ENCODE measurements at regions not wholly inside any gene's neighbourhood (a gene's known extent, or its start where the extent isn't known, plus 50 kb on each side); places are given as distances from the start of the nearest gene placed in this dataset.

DNA sequence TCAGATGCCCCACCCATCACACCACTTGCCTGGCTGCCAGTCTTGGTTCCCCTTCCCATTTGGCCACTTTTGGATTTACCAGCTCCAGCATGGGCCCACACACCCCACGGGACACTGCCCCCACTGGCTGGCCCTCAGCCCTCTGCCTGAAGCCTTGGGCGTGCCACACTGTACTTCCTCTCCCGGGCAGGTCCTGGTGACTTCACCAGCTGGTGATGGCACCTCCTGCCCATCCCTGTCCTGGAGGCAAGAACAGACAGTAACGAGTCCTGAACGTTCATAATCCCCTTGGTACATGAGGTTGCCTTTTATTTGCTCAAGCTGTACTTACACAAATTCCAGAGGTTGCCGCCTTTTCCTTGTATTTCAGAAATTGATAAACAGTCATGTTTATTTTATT, 81.1 kb downstream of the TMEM17 start:
- Histone ChIP-seq H3K27ac (no peak overlapping the region), H3K27me3 (no peaks in the 10 kb centered on the region), H3K36me3 (no peaks in the 10 kb centered on the region), H3K4me1 (ENCODE audit: control insufficient read depth in 1 of 2, insufficient read depth in 1 of 2, low read depth in 1 of 2, low read length in 1 of 2) (no peaks in the 10 kb centered on the region), H3K9me3 (no peaks in the 10 kb centered on the region), H3K4me3 (ENCODE audit: low read depth in 1 of 2, low read length in 1 of 2) (no peak overlapping the region)
- TF ChIP-seq, protein P1, sequence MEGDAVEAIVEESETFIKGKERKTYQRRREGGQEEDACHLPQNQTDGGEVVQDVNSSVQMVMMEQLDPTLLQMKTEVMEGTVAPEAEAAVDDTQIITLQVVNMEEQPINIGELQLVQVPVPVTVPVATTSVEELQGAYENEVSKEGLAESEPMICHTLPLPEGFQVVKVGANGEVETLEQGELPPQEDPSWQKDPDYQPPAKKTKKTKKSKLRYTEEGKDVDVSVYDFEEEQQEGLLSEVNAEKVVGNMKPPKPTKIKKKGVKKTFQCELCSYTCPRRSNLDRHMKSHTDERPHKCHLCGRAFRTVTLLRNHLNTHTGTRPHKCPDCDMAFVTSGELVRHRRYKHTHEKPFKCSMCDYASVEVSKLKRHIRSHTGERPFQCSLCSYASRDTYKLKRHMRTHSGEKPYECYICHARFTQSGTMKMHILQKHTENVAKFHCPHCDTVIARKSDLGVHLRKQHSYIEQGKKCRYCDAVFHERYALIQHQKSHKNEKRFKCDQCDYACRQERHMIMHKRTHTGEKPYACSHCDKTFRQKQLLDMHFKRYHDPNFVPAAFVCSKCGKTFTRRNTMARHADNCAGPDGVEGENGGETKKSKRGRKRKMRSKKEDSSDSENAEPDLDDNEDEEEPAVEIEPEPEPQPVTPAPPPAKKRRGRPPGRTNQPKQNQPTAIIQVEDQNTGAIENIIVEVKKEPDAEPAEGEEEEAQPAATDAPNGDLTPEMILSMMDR (IDR thresholded peaks at IDR 0.05): no peak

DNA sequence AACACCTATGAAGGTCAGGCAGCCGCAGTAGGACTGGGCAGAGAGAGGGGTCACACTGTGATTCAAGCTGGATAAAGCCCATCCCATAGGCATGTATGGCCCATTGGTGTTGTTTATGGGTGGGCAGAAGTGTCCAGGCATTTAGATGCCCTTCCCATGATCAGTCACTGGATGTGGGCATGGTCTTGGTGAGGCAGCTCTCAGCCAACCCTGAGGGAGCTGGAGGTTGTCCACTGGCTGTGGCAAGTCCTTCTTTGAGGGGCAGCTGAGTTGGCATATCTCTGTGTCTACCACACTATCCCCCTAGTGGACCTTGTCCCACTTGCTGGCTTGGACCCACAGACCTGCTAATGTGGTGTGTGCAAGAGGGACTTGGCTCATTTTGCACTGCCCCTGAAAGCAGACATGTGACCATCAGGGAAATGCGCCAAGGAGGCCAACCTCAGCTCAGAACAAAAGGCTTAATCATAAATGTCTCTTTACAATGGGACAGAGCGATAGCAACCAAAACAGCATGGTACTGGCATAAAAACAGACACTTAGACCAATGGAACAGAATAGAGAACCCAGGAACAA, 82.0 kb downstream of the TMEM17 start:
- H3K9me3 ChIP-seq: no peaks in the 10 kb centered on the region
- no peak overlapping the region for H3K4me3 ChIP-seq (ENCODE audit: low read depth in 1 of 2, low read length in 1 of 2)
- TF ChIP-seq, protein P1 (IDR thresholded peaks at IDR 0.05): no peak
- H3K27me3 ChIP-seq: no peaks in the 10 kb centered on the region
- H3K27ac ChIP-seq: no peak overlapping the region
- no peaks in the 10 kb centered on the region for H3K4me1 ChIP-seq (ENCODE audit: control insufficient read depth in 1 of 2, insufficient read depth in 1 of 2, low read depth in 1 of 2, low read length in 1 of 2)
- no peaks in the 10 kb centered on the region for H3K36me3 ChIP-seq

DNA sequence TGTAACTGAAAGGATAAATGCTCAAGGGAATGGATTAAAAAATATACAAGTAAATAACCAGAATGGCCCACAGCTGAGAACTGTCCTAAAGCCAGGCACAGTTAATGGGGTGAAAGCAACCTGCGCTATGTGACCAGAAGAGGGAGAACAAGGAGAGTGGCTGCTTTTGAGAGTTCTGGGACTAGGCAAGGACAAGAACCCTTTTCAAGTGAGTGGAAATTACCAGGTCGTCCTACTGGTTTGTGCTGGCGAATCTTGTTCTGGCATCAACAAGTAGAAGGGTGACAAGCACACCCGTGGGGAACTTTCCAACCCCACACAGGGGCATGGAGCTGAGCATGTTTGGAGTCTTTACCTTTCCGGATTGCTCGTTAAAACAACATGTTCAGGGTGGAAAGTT, 82.8 kb downstream of the TMEM17 start:
- Histone ChIP-seq H3K27me3 (no peaks in the 10 kb centered on the region), H3K27ac (no peak overlapping the region), H3K4me3 (ENCODE audit: low read depth in 1 of 2, low read length in 1 of 2) (no peak overlapping the region), H3K36me3 (no peaks in the 10 kb centered on the region), H3K9me3 (no peaks in the 10 kb centered on the region), H3K4me1 (ENCODE audit: control insufficient read depth in 1 of 2, insufficient read depth in 1 of 2, low read depth in 1 of 2, low read length in 1 of 2) (no peaks in the 10 kb centered on the region)
- TF ChIP-seq, protein P1 (IDR thresholded peaks at IDR 0.05): no peak

DNA sequence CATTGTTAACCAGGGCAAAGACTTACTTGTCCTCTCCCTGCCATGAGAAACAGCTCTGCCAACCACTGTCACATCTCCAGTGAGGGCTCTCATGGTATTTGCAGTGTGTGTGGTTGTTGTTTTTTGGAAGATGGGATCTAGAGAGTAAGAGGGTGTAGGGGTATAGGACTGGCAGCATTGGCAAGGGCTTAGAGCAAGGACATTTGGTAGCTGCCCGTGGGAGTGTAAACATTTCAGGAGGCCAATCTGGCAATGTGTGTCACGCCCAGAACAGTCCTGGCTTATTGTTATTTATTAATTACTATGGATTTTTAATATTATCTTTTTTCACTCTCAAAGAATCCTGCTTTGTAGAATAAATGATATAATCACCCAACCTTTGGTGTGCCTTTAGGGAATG, 90.5 kb downstream of the TMEM17 start:
- Histone ChIP-seq H3K27ac (no peak overlapping the region), H3K27me3 (no peaks in the 10 kb centered on the region), H3K4me1 (ENCODE audit: control insufficient read depth in 1 of 2, insufficient read depth in 1 of 2, low read depth in 1 of 2, low read length in 1 of 2) (peaks cover 4 to 5% of the 10 kb centered on the region in 2 experiments), H3K4me3 (ENCODE audit: low read depth in 1 of 2, low read length in 1 of 2) (no peak overlapping the region), H3K9me3 (no peaks in the 10 kb centered on the region), H3K36me3 (no peaks in the 10 kb centered on the region)
- TF ChIP-seq, protein P1 (IDR thresholded peaks at IDR 0.05): no peak

DNA sequence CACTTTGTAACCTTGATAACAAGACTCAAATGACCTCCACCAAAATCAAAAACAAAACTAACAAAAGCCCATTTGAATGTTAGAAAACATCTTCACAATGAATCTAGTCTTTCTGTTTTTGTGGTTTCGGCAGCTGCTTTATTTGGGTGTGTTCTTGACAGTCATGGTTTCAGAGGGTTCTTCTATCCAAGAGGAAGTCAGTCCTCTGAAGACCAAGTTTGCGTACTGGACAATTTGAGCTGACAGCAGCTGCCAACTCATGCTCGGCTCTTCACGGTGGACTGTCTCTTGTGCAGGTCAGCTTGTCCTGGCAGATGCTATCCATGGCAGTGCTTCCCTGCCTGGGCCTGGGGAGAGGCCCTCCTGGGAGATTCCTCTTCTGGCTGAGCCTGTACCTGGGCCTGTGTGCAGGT, 91.0 kb downstream of the TMEM17 start:
- Histone ChIP-seq H3K9me3 (no peaks in the 10 kb centered on the region), H3K27ac (no peak overlapping the region), H3K4me1 (ENCODE audit: control insufficient read depth in 1 of 2, insufficient read depth in 1 of 2, low read depth in 1 of 2, low read length in 1 of 2) (peaks cover 4 to 5% of the 10 kb centered on the region in 2 experiments), H3K4me3 (ENCODE audit: low read depth in 1 of 2, low read length in 1 of 2) (no peak overlapping the region), H3K27me3 (no peaks in the 10 kb centered on the region), H3K36me3 (no peaks in the 10 kb centered on the region)
- TF ChIP-seq, protein P1 (IDR thresholded peaks at IDR 0.05): no peak

Measured in neutrophil (primary cell).